Chondrocyte (in vitro differentiated cells): ENCODE measurements at regions not wholly inside any gene's neighbourhood (a gene's known extent, or its start where the extent isn't known, plus 50 kb on each side); places are given as distances from the start of the nearest gene placed in this dataset.

Source experiments
- DNase-seq: peaks from one replicate; pipeline ENCODE4 v3.0.0; 2021; ENCODE audit warnings: mixed read lengths, low spot score
- H3K27ac Mint-ChIP-seq: one replicate; pipeline ENCODE4 v1.8.0; 2021; ENCODE audit warnings: mild to moderate bottlenecking, moderate library complexity, mixed read lengths; ENCODE audit not compliant: unreplicated experiment
- H3K27me3 Mint-ChIP-seq: 2 replicates; pipeline ENCODE4 v1.8.0; 2021; ENCODE audit warnings: low read depth, mixed read lengths
- H3K36me3 Mint-ChIP-seq: 2 replicates; pipeline ENCODE4 v1.8.0; 2021; ENCODE audit warnings: low read depth, mixed read lengths
- H3K4me1 Mint-ChIP-seq: 2 replicates; pipeline ENCODE4 v1.8.0; 2021; ENCODE audit warnings: low read depth, mild to moderate bottlenecking, mixed read lengths
- H3K4me3 Mint-ChIP-seq: one replicate; pipeline ENCODE4 v1.8.0; 2021; ENCODE audit warnings: mild to moderate bottlenecking, moderate library complexity, mixed read lengths; ENCODE audit not compliant: unreplicated experiment
- H3K9me3 Mint-ChIP-seq: 2 replicates; pipeline ENCODE4 v1.8.0; 2021; ENCODE audit warnings: low read depth, mixed read lengths
- TF ChIP-seq, protein P1 (sequence below): fragments of 200-600 bp; sonication (generic); IDR thresholded peaks from 2 replicates; pipeline ENCODE4 v1.5.0; 2021; ENCODE audit warnings: antibody characterized with exemption, mild to moderate bottlenecking, moderate library complexity

DNA sequence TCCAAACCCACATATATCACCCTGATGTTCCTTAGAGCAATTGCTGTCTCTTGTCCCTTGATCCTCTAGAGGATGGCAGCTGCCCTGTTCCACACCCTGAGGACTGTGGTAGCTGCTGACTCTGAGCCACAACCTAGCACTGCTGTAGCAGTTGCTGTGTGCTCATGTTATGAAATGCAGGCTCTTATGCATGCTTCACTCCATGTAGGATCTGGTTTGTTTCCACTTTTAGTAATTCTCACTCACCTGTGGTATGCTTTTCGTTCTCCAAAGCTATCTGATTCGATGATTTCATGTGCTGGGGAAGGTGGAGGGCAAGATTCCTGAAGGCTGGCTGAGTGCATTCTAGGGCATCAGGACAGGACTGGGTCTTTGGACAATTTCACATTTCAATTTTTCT, 649.0 kb upstream of the RAB6C start:
- TF ChIP-seq, protein P1, sequence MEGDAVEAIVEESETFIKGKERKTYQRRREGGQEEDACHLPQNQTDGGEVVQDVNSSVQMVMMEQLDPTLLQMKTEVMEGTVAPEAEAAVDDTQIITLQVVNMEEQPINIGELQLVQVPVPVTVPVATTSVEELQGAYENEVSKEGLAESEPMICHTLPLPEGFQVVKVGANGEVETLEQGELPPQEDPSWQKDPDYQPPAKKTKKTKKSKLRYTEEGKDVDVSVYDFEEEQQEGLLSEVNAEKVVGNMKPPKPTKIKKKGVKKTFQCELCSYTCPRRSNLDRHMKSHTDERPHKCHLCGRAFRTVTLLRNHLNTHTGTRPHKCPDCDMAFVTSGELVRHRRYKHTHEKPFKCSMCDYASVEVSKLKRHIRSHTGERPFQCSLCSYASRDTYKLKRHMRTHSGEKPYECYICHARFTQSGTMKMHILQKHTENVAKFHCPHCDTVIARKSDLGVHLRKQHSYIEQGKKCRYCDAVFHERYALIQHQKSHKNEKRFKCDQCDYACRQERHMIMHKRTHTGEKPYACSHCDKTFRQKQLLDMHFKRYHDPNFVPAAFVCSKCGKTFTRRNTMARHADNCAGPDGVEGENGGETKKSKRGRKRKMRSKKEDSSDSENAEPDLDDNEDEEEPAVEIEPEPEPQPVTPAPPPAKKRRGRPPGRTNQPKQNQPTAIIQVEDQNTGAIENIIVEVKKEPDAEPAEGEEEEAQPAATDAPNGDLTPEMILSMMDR, result no peak
- no peaks in the 10 kb centered on the region for H3K36me3 Mint-ChIP-seq
- no peaks in the 10 kb centered on the region for H3K27me3 Mint-ChIP-seq
- H3K4me1 Mint-ChIP-seq, result no peaks in the 10 kb centered on the region
- H3K4me3 Mint-ChIP-seq, result no peak overlapping the region
- no peak for DNase-seq
- H3K27ac Mint-ChIP-seq, result no peak overlapping the region
- H3K9me3 Mint-ChIP-seq, result peaks cover 17% of the 10 kb centered on the region

DNA sequence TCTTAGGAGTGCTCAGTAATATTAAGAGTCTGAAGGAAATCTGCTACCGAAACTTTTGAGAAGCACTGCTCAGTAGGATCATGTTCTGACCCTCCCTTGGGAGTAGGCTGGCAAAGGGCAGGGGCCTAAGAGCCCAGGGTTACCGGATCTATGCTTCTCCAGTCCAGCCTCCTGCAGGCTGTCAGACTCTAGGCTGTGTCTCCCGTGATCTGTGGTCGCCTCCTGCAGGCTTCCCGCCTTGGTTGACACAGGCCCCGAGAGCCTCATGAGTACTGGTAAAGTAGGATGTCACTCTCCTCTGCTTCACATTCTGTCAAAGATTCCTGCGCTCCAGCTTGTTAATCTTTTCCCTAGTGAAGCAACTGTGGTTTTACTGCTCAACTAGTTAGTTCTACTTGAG, 647.8 kb upstream of the RAB6C start:
- no peak overlapping the region for H3K27ac Mint-ChIP-seq
- no peak for DNase-seq
- H3K4me3 Mint-ChIP-seq, result no peak overlapping the region
- peaks cover 22% of the 10 kb centered on the region for H3K9me3 Mint-ChIP-seq
- TF ChIP-seq, protein P1, result no peak
- H3K4me1 Mint-ChIP-seq, result no peaks in the 10 kb centered on the region
- no peaks in the 10 kb centered on the region for H3K36me3 Mint-ChIP-seq
- no peaks in the 10 kb centered on the region for H3K27me3 Mint-ChIP-seq

DNA sequence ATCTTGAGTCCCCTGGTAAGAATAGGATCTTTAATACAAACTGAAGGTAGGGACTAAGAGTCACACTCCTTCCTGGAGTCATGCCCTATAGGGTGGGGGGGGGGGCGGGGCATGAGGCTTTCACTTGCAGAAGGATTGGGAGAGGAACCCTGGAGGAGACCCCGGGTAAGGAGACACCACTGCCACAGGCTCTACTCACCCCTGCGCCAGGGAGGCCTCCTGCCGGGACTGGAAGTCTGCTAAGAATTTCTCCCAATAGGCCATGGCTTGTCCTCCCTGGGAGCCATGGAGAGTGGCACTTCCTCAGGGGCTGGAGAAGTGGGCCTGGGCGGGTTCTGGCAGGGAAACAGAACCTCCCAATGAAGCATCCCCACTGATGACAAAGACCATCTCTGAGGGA, 645.3 kb upstream of the RAB6C start:
- H3K4me3 Mint-ChIP-seq, result no peak overlapping the region
- no peaks in the 10 kb centered on the region for H3K27me3 Mint-ChIP-seq
- no peak for DNase-seq
- peaks cover 23% of the 10 kb centered on the region for H3K9me3 Mint-ChIP-seq
- TF ChIP-seq, protein P1, result no peak
- H3K4me1 Mint-ChIP-seq, result no peaks in the 10 kb centered on the region
- H3K27ac Mint-ChIP-seq, result no peak overlapping the region
- H3K36me3 Mint-ChIP-seq, result no peaks in the 10 kb centered on the region

DNA sequence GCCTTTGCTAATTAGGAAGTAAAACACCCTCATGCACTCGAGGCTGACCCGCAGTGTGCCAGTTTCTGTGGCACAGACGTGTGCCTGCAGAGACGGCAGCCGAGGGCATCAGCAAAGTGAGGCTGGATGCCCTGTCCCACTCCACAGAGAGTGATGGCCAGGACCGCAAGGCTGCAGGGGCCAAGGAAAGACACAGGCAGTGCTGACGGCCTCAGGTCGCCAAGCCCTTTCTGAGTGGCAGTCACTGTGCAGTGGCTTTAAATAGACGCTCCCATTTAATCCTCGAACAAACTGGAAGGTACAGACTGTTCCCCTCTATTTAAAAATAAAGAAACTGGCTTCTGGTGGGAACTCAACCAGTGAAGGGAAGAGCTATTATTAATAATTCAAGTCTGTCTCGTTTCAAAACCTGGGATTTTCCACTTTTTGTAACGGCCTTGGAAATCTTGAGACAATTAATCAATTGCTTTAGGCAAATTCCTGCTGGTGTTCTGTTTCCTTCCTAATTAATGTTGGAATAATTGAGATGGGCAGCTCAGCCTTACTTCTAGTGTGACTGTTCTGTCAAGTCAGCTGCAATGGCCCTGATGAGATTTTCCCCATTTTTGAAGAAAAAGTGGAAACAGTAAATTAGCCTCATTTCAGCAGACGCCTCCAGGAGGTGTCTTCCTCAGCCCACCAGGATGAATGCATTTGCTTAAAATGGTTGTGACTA, 644.6 kb upstream of the RAB6C start:
- TF ChIP-seq, protein P1, result no peak
- Mint-ChIP-seq H3K9me3 (peaks cover 20% of the 10 kb centered on the region), H3K27ac (no peak overlapping the region), H3K4me3 (no peak overlapping the region), H3K4me1 (no peaks in the 10 kb centered on the region), H3K27me3 (no peaks in the 10 kb centered on the region), H3K36me3 (no peaks in the 10 kb centered on the region)
- DNase-seq, result no peak

- H3K9me3 Mint-ChIP-seq, result peaks cover 25% of the 10 kb centered on the region
- H3K4me3 Mint-ChIP-seq, result no peak overlapping the region
- no peak for DNase-seq
- TF ChIP-seq, protein P1, result no peak
- H3K27me3 Mint-ChIP-seq, result no peaks in the 10 kb centered on the region
- H3K4me1 Mint-ChIP-seq, result no peaks in the 10 kb centered on the region
- H3K36me3 Mint-ChIP-seq, result no peaks in the 10 kb centered on the region
- H3K27ac Mint-ChIP-seq, result no peak overlapping the region
Observed at GRCh38 chr2:129336276-129336675, 643.2 kb upstream of the RAB6C start.
